Endothelial cell of umbilical vein (primary cell): ENCODE measurements at regions not wholly inside any gene's neighbourhood (a gene's known extent, or its start where the extent isn't known, plus 50 kb on each side); places are given as distances from the start of the nearest gene placed in this dataset.

Experiments
- BruUV-seq: library from RNA; stranded (reverse); fragments of 400-500 nt; replicated peaks from 2 replicates; lab custom pipeline; 2021; lab: Mats Ljungman, UMichigan
- CTCF ChIA-PET: fragments of 300-600, 350-600 bp; sonication (Branson Sonifier 250); formaldehyde crosslinking; loops from one replicate; lab custom pipeline; 2021; ENCODE audit warnings: antibody characterized with exemption, inconsistent platforms; lab: Charles Lee
- POLR2A ChIA-PET: fragments of 300-600, 350-600 bp; sonication (Branson Sonifier 250); formaldehyde crosslinking; loops from one replicate; lab custom pipeline; 2021; ENCODE audit warnings: antibody characterized with exemption, inconsistent platforms; lab: Charles Lee
- DNase-seq: peaks from one replicate; pipeline ENCODE4 v3.0.0-alpha.2; 2011; ENCODE audit warnings: low read depth, low spot score
- FAIRE-seq: peaks from 2 replicates; lab custom pipeline; 2011; peaks lifted over from hg19 to GRCh38; lab: Jason Lieb, UNC
- H2AFZ ChIP-seq: 2 replicates; pipeline ENCODE4 v1.6.0; 2012; ENCODE audit warnings: low read depth, low read length, control low read depth, inconsistent platforms
- H3K27ac ChIP-seq: 2 replicates; pipeline ENCODE4 v1.5.1; 2011; ENCODE audit warnings: low read depth, mild to moderate bottlenecking, control low read depth, low read length, moderate library complexity; ENCODE audit not compliant: insufficient read depth
- H3K27me3 ChIP-seq, 2 experiments: 2 replicates each; pipeline versions ENCODE4 v1.6.0 to v1.6.1; 2011; ENCODE audit warnings: low read length in 2 of 2, mixed read lengths in 1 of 2; ENCODE audit not compliant: control insufficient read depth in 2 of 2, insufficient read depth in 2 of 2
- H3K36me3 ChIP-seq, 2 experiments: 2 replicates in 1 of 2; 3 replicates in 1 of 2; pipeline ENCODE4 v1.5.1; 2011; ENCODE audit warnings: low read length in 2 of 2, mild to moderate bottlenecking in 1 of 2, moderate library complexity in 1 of 2; ENCODE audit not compliant: control insufficient read depth in 2 of 2, insufficient read depth in 2 of 2; ENCODE audit errors: extremely low read depth in 1 of 2
- H3K4me1 ChIP-seq: 3 replicates; pipeline ENCODE4 v1.5.1; 2011; ENCODE audit warnings: mild to moderate bottlenecking, low read length; ENCODE audit not compliant: control insufficient read depth, insufficient read depth; ENCODE audit errors: extremely low read depth
- H3K4me2 ChIP-seq: 2 replicates; pipeline ENCODE4 v1.6.1; 2011; ENCODE audit warnings: low read length, control low read depth, mixed read lengths; ENCODE audit not compliant: insufficient read depth
- H3K4me3 ChIP-seq, 3 experiments: fragments of 200-600 bp in 1 of 3; sonication (generic), shearing (Covaris generic) in 1 of 3; replicated peaks in 1 of 3; 2 replicates each; pipeline ENCODE4 v1.5.1; 2011 to 2016; ENCODE audit warnings: control low read depth in 3 of 3, low read length in 3 of 3, mild to moderate bottlenecking in 2 of 3, inconsistent platforms in 1 of 3, low read depth in 1 of 3, moderate library complexity in 1 of 3; ENCODE audit not compliant: insufficient read depth in 1 of 3
- H3K79me2 ChIP-seq: 2 replicates; pipeline ENCODE4 v1.6.0; 2012; ENCODE audit warnings: low read length, inconsistent platforms; ENCODE audit not compliant: control insufficient read depth, insufficient read depth
- H3K9ac ChIP-seq: replicated peaks from 2 replicates; pipeline ENCODE3; 2011; ENCODE audit warnings: low read length, control low read depth; ENCODE audit not compliant: insufficient read depth; ENCODE audit errors: extremely low read depth
- H3K9me1 ChIP-seq: replicated peaks from 3 replicates; pipeline ENCODE4 v1.6.0; 2011; ENCODE audit warnings: mild to moderate bottlenecking, low read length; ENCODE audit not compliant: control insufficient read depth, insufficient read depth; ENCODE audit errors: extremely low read depth
- H3K9me3 ChIP-seq: replicated peaks from 2 replicates; pipeline ENCODE4 v1.5.1; 2012; ENCODE audit warnings: low read length, inconsistent platforms; ENCODE audit not compliant: control insufficient read depth, insufficient read depth
- H4K20me1 ChIP-seq: replicated peaks from 2 replicates; pipeline ENCODE3; 2011; ENCODE audit warnings: mild to moderate bottlenecking, low read length; ENCODE audit not compliant: control insufficient read depth, insufficient read depth; ENCODE audit errors: extremely low read depth
- CTCF ChIP-seq, 2 donors: IDR thresholded peaks; 1 replicate in 1 of 2; 2 replicates in 1 of 2; pipeline ENCODE4 v1.5.1; 2011; ENCODE audit warnings: low read length in 2 of 2, mild to moderate bottlenecking in 2 of 2, moderate library complexity in 2 of 2, control low read depth in 1 of 2, inconsistent platforms in 1 of 2, low read depth in 1 of 2; ENCODE audit not compliant: insufficient read depth in 1 of 2; ENCODE audit errors: extremely low read depth in 1 of 2
- EZH2 ChIP-seq: IDR thresholded peaks from 2 replicates; pipeline ENCODE4 v1.6.1; 2012; ENCODE audit warnings: borderline replicate concordance, low read depth, mild to moderate bottlenecking, moderate library complexity, low read length, inconsistent platforms; ENCODE audit not compliant: severe bottlenecking
- FOS ChIP-seq: IDR thresholded peaks from 2 replicates; pipeline ENCODE4 v1.6.1; 2011; ENCODE audit warnings: mild to moderate bottlenecking, low read length, moderate library complexity, borderline replicate concordance; ENCODE audit not compliant: insufficient read depth
- GATA2 ChIP-seq: IDR thresholded peaks from 2 replicates; pipeline ENCODE4 v1.7.0; 2011; ENCODE audit warnings: low read depth, mild to moderate bottlenecking, moderate library complexity, mixed read lengths, low read length; ENCODE audit not compliant: insufficient read length, insufficient read depth
- JUN ChIP-seq: IDR thresholded peaks from 2 replicates; pipeline ENCODE4 v1.6.1; 2011; ENCODE audit warnings: borderline replicate concordance, low read depth; ENCODE audit not compliant: insufficient read length, insufficient read depth
- MAX ChIP-seq: IDR thresholded peaks from 2 replicates; pipeline ENCODE4 v1.6.1; 2011; ENCODE audit not compliant: insufficient read depth, insufficient read length
- MYC ChIP-seq: IDR thresholded peaks from one replicate; pipeline ENCODE4 v1.6.1; 2011; ENCODE audit warnings: mild to moderate bottlenecking, low read depth, low read length
- POLR2A ChIP-seq: IDR thresholded peaks from 2 replicates; pipeline ENCODE4 v1.6.1; 2012; ENCODE audit warnings: low read depth, mild to moderate bottlenecking, control low read depth, low read length
- POLR2AphosphoS5 ChIP-seq: IDR thresholded peaks from 2 replicates; pipeline ENCODE4 v1.6.1; 2012; ENCODE audit warnings: low read depth, mild to moderate bottlenecking, control low read depth, low read length, moderate library complexity; ENCODE audit not compliant: insufficient read depth
- dilution Hi-C: fragments of 300-500 bp; cut with MboI; formaldehyde crosslinking; loops from one replicate; pipeline ENCODE4 v1.15.0; 2019; ENCODE audit warnings: low sequenced_read_pairs; ENCODE audit not compliant: extremely low pct_ligation_motif_present
- intact Hi-C: fragments of 100-400 bp; cut with micrococcal nuclease; formaldehyde crosslinking; loops from one replicate; pipeline ENCODE4 v1.10.0; 2022

DNA sequence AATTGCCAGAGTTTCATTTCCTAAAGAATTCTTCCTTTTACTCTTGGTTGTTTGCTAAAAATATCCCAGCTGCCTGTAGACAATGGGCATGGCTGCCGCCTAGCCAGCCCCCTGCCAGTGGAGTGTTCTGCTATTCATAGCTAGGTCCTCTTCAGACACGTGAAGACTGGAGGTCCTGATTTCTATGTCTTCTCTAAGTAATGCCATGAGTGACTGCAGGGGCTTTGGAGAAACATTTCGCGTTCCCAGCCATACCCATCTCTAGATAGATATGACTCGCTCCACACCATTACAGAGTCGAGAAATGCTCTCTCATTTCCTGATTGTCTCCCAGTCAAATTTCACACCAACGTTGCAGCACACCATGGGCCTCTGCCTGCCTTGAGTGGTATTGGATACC lies 99.5 kb upstream of the BACE2 start:
- intact Hi-C loops: no loop called here
- no peak for TF ChIP-seq EZH2
- no peak for TF ChIP-seq MAX
- TF ChIP-seq JUN: no peak
- no peak for TF ChIP-seq GATA2
- no peak for TF ChIP-seq POLR2A
- no peak for TF ChIP-seq FOS
- TF ChIP-seq POLR2AphosphoS5: no peak
- TF ChIP-seq CTCF (IDR thresholded peaks at IDR 0.05; ENCODE audit: extremely low read depth in 1 of 2, insufficient read depth in 1 of 2, low read depth in 1 of 2, low read length in 2 of 2): no peak
- no peak for TF ChIP-seq MYC
- ChIA-PET POLR2A (no interaction called here), CTCF (interaction anchor here (1.1 to 1.6 kb wide), 4 partner anchors 11 to 1550 kb away, joined by 3 to 9 read pairs (median 4); no protein-coding TSS in a partner anchor)
- Histone ChIP-seq H3K4me2 (no peak overlapping the region), H3K79me2 (no peaks in the 10 kb centered on the region), H3K9me3 (no peaks in the 10 kb centered on the region), H2AFZ (no peak overlapping the region), H3K9me1 (no peaks in the 10 kb centered on the region), H3K27ac (no peak overlapping the region), H4K20me1 (no peaks in the 10 kb centered on the region), H3K9ac (no peak overlapping the region), H3K27me3 (no peaks in the 10 kb centered on the region), H3K36me3 (no peaks in the 10 kb centered on the region), H3K4me3 (no peak overlapping the region), H3K4me1 (no peaks in the 10 kb centered on the region)
- no peak for FAIRE-seq
- dilution Hi-C loops: no loop called here
- no peak for DNase-seq
- no TSS peak for BruUV-seq
